ENCODE measurements at regions not wholly inside any gene's neighbourhood (a gene's known extent, or its start where the extent isn't known, plus 50 kb on each side); places are given as distances from the start of the nearest gene placed in this dataset.

DNA sequence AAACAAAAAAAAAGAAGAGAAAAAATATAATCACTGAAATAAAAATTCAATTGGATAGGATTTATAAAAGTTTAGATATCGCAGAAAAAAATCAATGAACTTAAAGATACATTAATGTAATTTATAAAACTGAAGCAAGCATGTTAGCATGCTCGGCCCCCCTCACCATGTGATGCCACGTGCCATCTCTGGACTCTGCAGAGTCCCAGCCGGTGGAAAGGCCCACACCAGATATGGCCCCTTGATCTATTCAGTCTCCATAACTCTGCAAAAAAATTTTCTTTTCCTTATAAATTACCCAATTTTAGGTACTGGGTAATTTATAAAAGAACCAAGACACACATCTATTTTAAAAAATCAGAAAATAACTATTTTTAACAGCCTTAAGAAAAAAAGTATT lies 476.0 kb upstream of the ANO3 start:
- TF ChIP-seq, protein P1, sequence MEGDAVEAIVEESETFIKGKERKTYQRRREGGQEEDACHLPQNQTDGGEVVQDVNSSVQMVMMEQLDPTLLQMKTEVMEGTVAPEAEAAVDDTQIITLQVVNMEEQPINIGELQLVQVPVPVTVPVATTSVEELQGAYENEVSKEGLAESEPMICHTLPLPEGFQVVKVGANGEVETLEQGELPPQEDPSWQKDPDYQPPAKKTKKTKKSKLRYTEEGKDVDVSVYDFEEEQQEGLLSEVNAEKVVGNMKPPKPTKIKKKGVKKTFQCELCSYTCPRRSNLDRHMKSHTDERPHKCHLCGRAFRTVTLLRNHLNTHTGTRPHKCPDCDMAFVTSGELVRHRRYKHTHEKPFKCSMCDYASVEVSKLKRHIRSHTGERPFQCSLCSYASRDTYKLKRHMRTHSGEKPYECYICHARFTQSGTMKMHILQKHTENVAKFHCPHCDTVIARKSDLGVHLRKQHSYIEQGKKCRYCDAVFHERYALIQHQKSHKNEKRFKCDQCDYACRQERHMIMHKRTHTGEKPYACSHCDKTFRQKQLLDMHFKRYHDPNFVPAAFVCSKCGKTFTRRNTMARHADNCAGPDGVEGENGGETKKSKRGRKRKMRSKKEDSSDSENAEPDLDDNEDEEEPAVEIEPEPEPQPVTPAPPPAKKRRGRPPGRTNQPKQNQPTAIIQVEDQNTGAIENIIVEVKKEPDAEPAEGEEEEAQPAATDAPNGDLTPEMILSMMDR (IDR thresholded peaks at IDR 0.05; ENCODE audit: borderline replicate concordance, extremely low read depth, low read length, poor library complexity, severe bottlenecking): no peak
- no peak for TF ChIP-seq EZH2 (IDR thresholded peaks at IDR 0.05; ENCODE audit: borderline replicate concordance, low read depth, low read length, severe bottlenecking)

Measured in DND-41 (cell line).